GM23248 (cell line): ENCODE measurements at regions not wholly inside any gene's neighbourhood (a gene's known extent, or its start where the extent isn't known, plus 50 kb on each side); places are given as distances from the start of the nearest gene placed in this dataset.

Experiments used
- EZH2 ChIP-seq: fragments of 200-600 bp; sonication (generic); IDR thresholded peaks from 2 replicates; pipeline ENCODE4 v1.6.1; 2018; ENCODE audit warnings: antibody characterized with exemption, mild to moderate bottlenecking; ENCODE audit not compliant: insufficient read depth, poor library complexity, severe bottlenecking
- EZH2phosphoT487 ChIP-seq: fragments of 200-600 bp; sonication (generic); IDR thresholded peaks from 2 replicates; pipeline ENCODE4 v1.6.1; 2018; ENCODE audit warnings: antibody characterized with exemption, moderate library complexity, mild to moderate bottlenecking, low read depth; ENCODE audit not compliant: insufficient read depth

DNA sequence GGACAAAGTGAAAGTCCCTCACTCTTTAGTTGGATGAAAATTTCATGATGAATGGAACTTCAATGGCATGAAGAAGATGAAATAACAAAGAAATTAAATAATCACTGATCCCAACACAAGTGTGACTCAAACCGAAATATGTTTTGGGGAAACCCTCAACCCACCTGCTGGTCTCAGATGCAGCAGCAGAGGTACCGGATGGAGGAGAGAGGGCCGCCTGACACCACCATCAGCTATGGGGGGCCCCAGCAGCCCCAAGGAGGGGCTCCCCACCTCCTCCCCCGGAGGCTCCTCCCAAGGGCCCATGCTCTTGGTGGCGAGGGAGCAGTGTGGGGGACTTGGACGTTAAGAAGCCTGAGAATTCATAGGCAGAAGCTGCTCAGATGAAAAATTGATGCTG is 137.2 kb upstream of the ADARB2 start:
- TF ChIP-seq EZH2 (no peak), EZH2phosphoT487 (no peak)
